ENCODE measurements at regions not wholly inside any gene's neighbourhood (a gene's known extent, or its start where the extent isn't known, plus 50 kb on each side); places are given as distances from the start of the nearest gene placed in this dataset.

DNA sequence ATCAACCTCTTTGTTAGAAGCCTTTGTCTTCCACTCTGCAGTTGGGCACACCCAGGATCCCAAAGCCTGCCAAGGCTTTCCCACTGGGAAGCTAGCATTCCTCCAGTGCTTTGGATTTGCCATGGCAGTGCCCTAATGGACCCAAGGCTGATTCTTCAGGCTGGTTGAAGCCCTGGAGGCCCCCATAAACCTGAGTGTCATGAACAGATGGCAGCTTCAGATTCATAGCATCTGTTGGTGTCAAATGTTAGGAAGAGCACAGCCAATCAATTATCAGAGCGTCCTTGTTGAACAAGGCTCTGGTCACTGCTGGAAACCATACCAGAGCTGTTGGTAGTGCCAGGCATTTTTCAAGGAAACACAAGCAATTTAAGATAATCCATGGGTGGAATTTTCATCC lies 241.1 kb upstream of the KLF4 start:
- Histone ChIP-seq H3K4me1 (peaks cover 4 to 12% (median 8%) of the 10 kb centered on the region in 4 donors), H3K9me3 (no peaks in the 10 kb centered on the region), H3K36me3 (no peaks in the 10 kb centered on the region), H3K27ac (no peak overlapping the region), H3K27me3 (no peaks in the 10 kb centered on the region), H3K4me3 (no peak overlapping the region)
- DNase-seq (no peak), ATAC-seq (ENCODE audit: low FRiP score in 2 of 2) (no peak)
- no peak for TF ChIP-seq POLR2AphosphoS5 (IDR thresholded peaks at IDR 0.05)
- WGBS, 2 donors, result 89 to 100% methylated on average over 1 of the region's 1 CpG

DNA sequence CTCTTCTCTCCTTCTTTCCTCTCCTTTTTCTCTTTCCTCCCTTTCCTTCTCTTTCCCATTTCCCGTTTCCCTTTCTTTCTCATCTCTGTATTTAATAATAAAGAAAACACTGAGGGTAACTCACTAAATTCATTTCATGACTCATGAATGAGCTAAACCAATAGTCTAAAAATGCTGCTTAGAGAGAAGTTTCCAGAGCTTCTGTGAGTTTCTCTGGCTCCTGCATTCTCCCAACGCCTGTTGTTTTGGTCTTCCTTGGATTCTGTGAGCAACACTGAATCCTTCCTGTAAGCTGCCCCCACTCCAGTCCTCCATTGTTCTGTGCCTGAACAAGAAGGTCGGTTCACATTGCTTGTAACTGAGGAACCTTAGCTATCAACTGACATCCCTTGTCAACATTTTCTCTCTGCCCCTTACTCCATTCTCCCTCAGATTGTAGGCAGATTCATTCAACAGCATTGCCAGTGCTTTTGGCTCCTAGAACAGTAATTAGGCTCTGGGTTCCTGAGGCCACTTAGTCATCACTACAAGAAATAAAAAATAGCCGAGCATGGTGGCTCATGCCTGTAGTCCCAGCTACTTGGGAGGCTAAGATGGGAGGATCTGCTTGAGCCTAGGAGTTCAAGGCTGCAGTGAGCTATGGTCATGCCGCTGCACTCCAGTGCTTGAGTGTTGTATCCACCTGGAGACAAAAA lies 237.7 kb upstream of the KLF4 start:
- DNase-seq, result no peak
- TF ChIP-seq CTCF (IDR thresholded peaks at IDR 0.05) (no peak), EP300 (IDR thresholded peaks at IDR 0.05) (no peak), POLR2AphosphoS5 (IDR thresholded peaks at IDR 0.05) (no peak), POLR2A (IDR thresholded peaks at IDR 0.05) (no peak)
- Histone ChIP-seq H3K4me1 (no peaks in the 10 kb centered on the region), H3K36me3 (no peaks in the 10 kb centered on the region), H3K27ac (no peak overlapping the region), H3K9me3 (no peaks in the 10 kb centered on the region), H3K27me3 (no peaks in the 10 kb centered on the region), H3K4me3 (no peak overlapping the region)
- no peak for ATAC-seq (ENCODE audit: low FRiP score in 2 of 2)
- WGBS, 2 donors, result 69 to 80% methylated on average over 5 of the region's 5 CpGs

DNA sequence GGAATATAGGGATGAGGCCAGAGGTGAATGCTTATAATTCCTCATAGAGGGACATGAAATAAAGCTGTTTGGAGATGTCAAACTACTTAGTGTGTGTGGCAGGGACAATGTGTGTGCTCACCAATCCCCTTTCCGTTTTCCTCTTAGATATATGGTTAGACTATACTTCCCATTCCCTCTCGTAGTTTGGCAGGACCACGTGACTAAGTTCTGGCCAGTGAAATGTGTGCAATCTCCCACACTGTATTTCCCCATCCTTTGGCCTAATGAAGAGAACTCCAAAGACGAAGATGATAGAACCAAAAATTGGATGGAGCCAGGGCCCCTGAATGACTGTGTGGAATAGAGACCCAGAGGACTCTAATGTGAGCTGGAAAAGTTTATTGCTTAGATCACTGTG lies 233.4 kb upstream of the KLF4 start:
- ATAC-seq (ENCODE audit: low FRiP score in 2 of 2) (no peak), DNase-seq (no peak)
- H3K27ac ChIP-seq, result no peak overlapping the region
- TF ChIP-seq EP300 (IDR thresholded peaks at IDR 0.05), result no peak
- TF ChIP-seq CTCF (IDR thresholded peaks at IDR 0.05), result no peak
- no peak for TF ChIP-seq POLR2A (IDR thresholded peaks at IDR 0.05)
- no peak for TF ChIP-seq POLR2AphosphoS5 (IDR thresholded peaks at IDR 0.05)
- no peaks in the 10 kb centered on the region for H3K9me3 ChIP-seq
- H3K4me3 ChIP-seq, result no peak overlapping the region
- H3K36me3 ChIP-seq, result no peaks in the 10 kb centered on the region
- H3K4me1 ChIP-seq, result no peaks in the 10 kb centered on the region
- WGBS, 2 donors, result 69 to 89% methylated on average over 4 of the region's 4 CpGs
- no peaks in the 10 kb centered on the region for H3K27me3 ChIP-seq

- TF ChIP-seq POLR2AphosphoS5 (IDR thresholded peaks at IDR 0.05) (no peak), POLR2A (IDR thresholded peaks at IDR 0.05) (no peak), CTCF (IDR thresholded peaks at IDR 0.05) (no peak), EP300 (IDR thresholded peaks at IDR 0.05) (no peak)
- no peak overlapping the region for H3K4me3 ChIP-seq
- DNase-seq (no peak), ATAC-seq (ENCODE audit: low FRiP score in 2 of 2) (no peak)
- H3K27ac ChIP-seq, result no peak overlapping the region
- no peaks in the 10 kb centered on the region for H3K9me3 ChIP-seq
- no peaks in the 10 kb centered on the region for H3K27me3 ChIP-seq
- no peaks in the 10 kb centered on the region for H3K36me3 ChIP-seq
- 54 to 57% methylated on average over 5 of the region's 5 CpGs for WGBS, 2 donors
- no peaks in the 10 kb centered on the region for H3K4me1 ChIP-seq
These were observed 232.2 kb upstream of the KLF4 start for GRCh38 chr9:107721705-107722245.

GRCh38 chr9:107720501-107720900 lies 230.9 kb upstream of the KLF4 start:
- no peaks in the 10 kb centered on the region for H3K27me3 ChIP-seq
- ATAC-seq (ENCODE audit: low FRiP score in 2 of 2), result no peak

More at GRCh38 chr9:107720501-107720900, 230.9 kb upstream of the KLF4 start:
- no peak for TF ChIP-seq EP300 (IDR thresholded peaks at IDR 0.05)
- TF ChIP-seq POLR2A (IDR thresholded peaks at IDR 0.05), result no peak
- TF ChIP-seq POLR2AphosphoS5 (IDR thresholded peaks at IDR 0.05), result no peak
- TF ChIP-seq CTCF (IDR thresholded peaks at IDR 0.05), result no peak
- no peaks in the 10 kb centered on the region for H3K4me1 ChIP-seq
- no peaks in the 10 kb centered on the region for H3K36me3 ChIP-seq
- 92 to 95% methylated on average over 2 of the region's 2 CpGs for WGBS, 2 donors
- H3K27ac ChIP-seq, result no peak overlapping the region
- H3K4me3 ChIP-seq, result no peak overlapping the region
- no peak for DNase-seq
- no peaks in the 10 kb centered on the region for H3K9me3 ChIP-seq
